ENCODE measurements at regions not wholly inside any gene's neighbourhood (a gene's known extent, or its start where the extent isn't known, plus 50 kb on each side); places are given as distances from the start of the nearest gene placed in this dataset.

DNA sequence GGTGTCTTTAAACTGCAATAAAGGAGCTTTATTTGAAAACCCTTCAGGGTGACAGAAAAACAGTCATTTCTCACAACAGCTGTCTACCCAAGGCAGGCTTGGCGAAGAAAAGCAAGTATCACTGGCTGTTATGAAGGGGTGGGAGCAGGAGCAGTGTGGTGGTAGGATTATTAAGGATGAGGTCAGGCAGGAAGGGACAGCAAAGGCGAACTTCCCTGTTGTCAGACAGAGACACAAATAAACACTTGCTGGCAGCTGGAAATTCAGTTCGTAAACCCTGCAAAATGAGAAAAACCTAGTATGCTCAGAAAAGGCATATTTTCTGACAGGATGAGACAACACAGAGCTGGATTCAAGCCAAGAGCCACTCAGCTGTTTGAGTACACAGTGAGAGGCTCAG is 416.3 kb upstream of the CDH5 start:
- TF ChIP-seq, protein P1, sequence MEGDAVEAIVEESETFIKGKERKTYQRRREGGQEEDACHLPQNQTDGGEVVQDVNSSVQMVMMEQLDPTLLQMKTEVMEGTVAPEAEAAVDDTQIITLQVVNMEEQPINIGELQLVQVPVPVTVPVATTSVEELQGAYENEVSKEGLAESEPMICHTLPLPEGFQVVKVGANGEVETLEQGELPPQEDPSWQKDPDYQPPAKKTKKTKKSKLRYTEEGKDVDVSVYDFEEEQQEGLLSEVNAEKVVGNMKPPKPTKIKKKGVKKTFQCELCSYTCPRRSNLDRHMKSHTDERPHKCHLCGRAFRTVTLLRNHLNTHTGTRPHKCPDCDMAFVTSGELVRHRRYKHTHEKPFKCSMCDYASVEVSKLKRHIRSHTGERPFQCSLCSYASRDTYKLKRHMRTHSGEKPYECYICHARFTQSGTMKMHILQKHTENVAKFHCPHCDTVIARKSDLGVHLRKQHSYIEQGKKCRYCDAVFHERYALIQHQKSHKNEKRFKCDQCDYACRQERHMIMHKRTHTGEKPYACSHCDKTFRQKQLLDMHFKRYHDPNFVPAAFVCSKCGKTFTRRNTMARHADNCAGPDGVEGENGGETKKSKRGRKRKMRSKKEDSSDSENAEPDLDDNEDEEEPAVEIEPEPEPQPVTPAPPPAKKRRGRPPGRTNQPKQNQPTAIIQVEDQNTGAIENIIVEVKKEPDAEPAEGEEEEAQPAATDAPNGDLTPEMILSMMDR (IDR thresholded peaks at IDR 0.05; ENCODE audit: insufficient read depth, low read depth, low read length) = no peak
- peaks cover 3% of the 10 kb centered on the region for H3K27me3 ChIP-seq (ENCODE audit: control insufficient read depth, insufficient read depth, low read length)
- H3K4me3 ChIP-seq (ENCODE audit: low read depth, low read length) = no peak overlapping the region
- no peaks in the 10 kb centered on the region for H3K36me3 ChIP-seq (ENCODE audit: control insufficient read depth, insufficient read depth, low read length)
- CTCF ChIA-PET = interaction anchor here (1.1 kb wide), 1 partner anchor 12 kb away, joined by 3 read pairs; no protein-coding TSS in a partner anchor
- DNase-seq (ENCODE audit: low read depth) = no peak
- POLR2A ChIA-PET = no interaction called here

DNA sequence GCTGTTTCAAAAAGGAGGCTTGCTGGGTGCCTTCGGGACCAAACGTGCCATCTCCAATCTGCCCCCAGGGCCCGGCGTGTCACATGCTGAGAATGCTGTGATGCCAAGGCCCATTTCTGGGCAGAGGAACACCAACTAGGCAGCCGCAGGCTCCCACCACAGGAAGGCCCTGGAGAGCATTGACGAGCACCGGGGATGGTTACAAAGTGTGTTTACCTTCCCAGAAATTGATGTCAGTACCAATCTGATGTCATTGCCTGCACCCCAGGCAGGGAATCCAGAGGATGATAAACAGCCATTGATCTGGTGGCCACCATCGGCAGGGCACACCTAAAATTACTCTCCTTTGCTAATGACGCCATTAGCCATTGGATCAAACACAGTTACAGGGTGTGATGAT is 418.1 kb upstream of the CDH5 start:
- Histone ChIP-seq H3K36me3 (ENCODE audit: control insufficient read depth, insufficient read depth, low read length) (no peaks in the 10 kb centered on the region), H3K27me3 (ENCODE audit: control insufficient read depth, insufficient read depth, low read length) (peaks cover 3% of the 10 kb centered on the region; the same call in 1 of the 2 replicates), H3K4me3 (ENCODE audit: low read depth, low read length) (no peak overlapping the region)
- TF ChIP-seq, protein P1 (IDR thresholded peaks at IDR 0.05; ENCODE audit: insufficient read depth, low read depth, low read length) = no peak
- DNase-seq (ENCODE audit: low read depth) = no peak
- ChIA-PET CTCF (no interaction called here), POLR2A (no interaction called here)

DNA sequence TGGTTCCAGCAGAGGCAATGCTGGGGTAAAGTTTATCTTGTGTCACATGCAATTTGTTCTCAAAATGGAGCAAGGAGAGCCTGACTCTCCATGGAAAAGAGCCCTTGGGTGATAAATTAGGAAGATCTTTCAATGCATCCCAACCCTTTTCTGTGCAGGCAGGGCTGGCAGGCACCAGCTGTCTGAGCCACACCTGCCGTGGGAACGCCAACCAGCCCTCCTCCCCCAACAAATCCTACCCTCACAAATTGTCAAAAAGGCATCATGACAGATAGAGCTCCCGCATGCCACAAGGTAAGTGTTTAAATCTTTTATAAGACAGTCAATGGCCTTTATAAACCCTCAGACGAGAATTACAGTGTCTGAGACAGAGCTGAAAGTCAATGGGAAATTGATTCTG is 418.5 kb upstream of the CDH5 start:
- no peak for DNase-seq (ENCODE audit: low read depth)
- ChIA-PET POLR2A (no interaction called here), CTCF (no interaction called here)
- peaks cover 3% of the 10 kb centered on the region; the same call in 1 of the 2 replicates for H3K27me3 ChIP-seq (ENCODE audit: control insufficient read depth, insufficient read depth, low read length)
- H3K36me3 ChIP-seq (ENCODE audit: control insufficient read depth, insufficient read depth, low read length) = no peaks in the 10 kb centered on the region
- TF ChIP-seq, protein P1 (IDR thresholded peaks at IDR 0.05; ENCODE audit: insufficient read depth, low read depth, low read length) = no peak
- H3K4me3 ChIP-seq (ENCODE audit: low read depth, low read length) = no peak overlapping the region

DNA sequence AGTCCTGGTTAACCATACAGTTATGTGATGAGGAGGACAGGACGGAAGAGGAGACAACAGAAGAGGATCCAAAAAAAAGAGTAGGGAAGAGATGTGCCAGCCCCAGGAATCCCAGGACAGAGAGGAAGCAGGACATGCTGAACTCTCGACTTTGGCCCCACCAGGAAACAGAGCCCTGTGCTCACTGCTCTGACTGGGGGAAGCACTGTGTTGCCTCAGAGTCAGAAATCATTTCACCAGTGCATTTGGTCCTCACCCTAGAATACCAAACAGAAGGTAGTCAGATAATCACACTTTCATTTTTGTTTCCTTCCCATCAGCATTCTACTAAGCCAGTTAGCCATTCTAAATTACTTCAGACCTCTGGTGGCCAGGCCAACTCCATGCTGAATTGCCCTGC is 421.0 kb upstream of the CDH5 start:
- DNase-seq (ENCODE audit: low read depth) = no peak
- peaks cover 3% of the 10 kb centered on the region; the same call in 1 of the 2 replicates for H3K27me3 ChIP-seq (ENCODE audit: control insufficient read depth, insufficient read depth, low read length)
- POLR2A ChIA-PET = no interaction called here
- H3K36me3 ChIP-seq (ENCODE audit: control insufficient read depth, insufficient read depth, low read length) = no peaks in the 10 kb centered on the region
- CTCF ChIA-PET = no interaction called here
- H3K4me3 ChIP-seq (ENCODE audit: low read depth, low read length) = no peak overlapping the region
- TF ChIP-seq, protein P1 (IDR thresholded peaks at IDR 0.05; ENCODE audit: insufficient read depth, low read depth, low read length) = no peak

DNA sequence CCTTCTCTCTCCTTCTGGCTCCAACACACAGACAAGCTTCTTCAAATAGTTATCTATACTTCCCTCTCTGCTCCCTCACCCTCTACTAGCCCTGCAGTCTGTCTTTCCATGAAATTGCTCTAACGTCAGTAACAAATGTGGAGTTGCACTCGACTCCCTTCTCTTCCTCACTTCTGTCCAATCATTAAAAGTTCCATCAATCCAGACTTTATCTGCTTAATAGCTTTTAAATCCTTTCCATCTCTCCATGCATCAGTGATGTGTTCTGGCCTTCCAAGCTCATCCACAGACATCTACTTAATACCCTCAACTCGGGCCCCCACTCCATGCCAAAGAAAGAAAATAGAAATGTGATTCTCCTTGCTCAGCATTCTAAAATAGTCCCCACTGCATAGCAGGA is 422.1 kb upstream of the CDH5 start:
- peaks cover 3% of the 10 kb centered on the region; the same call in 1 of the 2 replicates for H3K27me3 ChIP-seq (ENCODE audit: control insufficient read depth, insufficient read depth, low read length)
- no peak for DNase-seq (ENCODE audit: low read depth)
- TF ChIP-seq, protein P1 (IDR thresholded peaks at IDR 0.05; ENCODE audit: insufficient read depth, low read depth, low read length) = no peak
- no peaks in the 10 kb centered on the region for H3K36me3 ChIP-seq (ENCODE audit: control insufficient read depth, insufficient read depth, low read length)
- H3K4me3 ChIP-seq (ENCODE audit: low read depth, low read length) = no peak overlapping the region
- ChIA-PET POLR2A (no interaction called here), CTCF (no interaction called here)
